ENCODE measurements at regions not wholly inside any gene's neighbourhood (a gene's known extent, or its start where the extent isn't known, plus 50 kb on each side); places are given as distances from the start of the nearest gene placed in this dataset.
"Not testable (repeated sequence)": the region's sequence is repeated elsewhere in the genome, so short reads cannot be mapped to it uniquely, and the experiment has no call there.

- no peak for DNase-seq
Observed at GRCh38 chr10:4429571-4429970, 396.4 kb upstream of the AKR1E2 start.

- DNase-seq, result no peak
Observed at GRCh38 chr10:4427532-4427931, 398.5 kb upstream of the AKR1E2 start.

GRCh38 chr10:4426866-4427265 lies 399.1 kb upstream of the AKR1E2 start:
- DNase-seq, result no peak

GRCh38 chr10:4409319-4409718 lies 416.7 kb upstream of the AKR1E2 start:
- DNase-seq, result no peak

- no peak for DNase-seq
Observed at GRCh38 chr10:4407783-4408182, 418.2 kb upstream of the AKR1E2 start.

- no peak for DNase-seq
Observed at GRCh38 chr10:4405828-4406227, 420.2 kb upstream of the AKR1E2 start.

GRCh38 chr10:4403638-4404252 lies 422.3 kb upstream of the AKR1E2 start:
- DNase-seq, result no peak

GRCh38 chr10:4401080-4401479 lies 424.9 kb upstream of the AKR1E2 start:
- not testable (repeated sequence) for DNase-seq

GRCh38 chr10:4399556-4399955 lies 426.5 kb upstream of the AKR1E2 start:
- no peak for DNase-seq

- DNase-seq, result no peak
Observed at GRCh38 chr10:4398602-4399001, 427.4 kb upstream of the AKR1E2 start.

GRCh38 chr10:4397337-4397736 lies 428.7 kb upstream of the AKR1E2 start:
- no peak for DNase-seq

- DNase-seq, result no peak
Observed at GRCh38 chr10:4396401-4397283, 429.4 kb upstream of the AKR1E2 start.

GRCh38 chr10:4395731-4396130 lies 430.3 kb upstream of the AKR1E2 start:
- no peak for DNase-seq

- not testable (repeated sequence) for DNase-seq
Observed at GRCh38 chr10:4394455-4394854, 431.6 kb upstream of the AKR1E2 start.

GRCh38 chr10:4391683-4392082 lies 434.3 kb upstream of the AKR1E2 start:
- DNase-seq, result no peak

GRCh38 chr10:4390219-4390618 lies 435.8 kb upstream of the AKR1E2 start:
- DNase-seq, result no peak

GRCh38 chr10:4385231-4385870 lies 440.7 kb upstream of the AKR1E2 start:
- DNase-seq, result no peak

GRCh38 chr10:4384245-4384644 lies 441.8 kb upstream of the AKR1E2 start:
- DNase-seq, result no peak

- no peak for DNase-seq
Observed at GRCh38 chr10:4383651-4384098, 442.3 kb upstream of the AKR1E2 start.

- no peak for DNase-seq
Observed at GRCh38 chr10:4382811-4383210, 443.2 kb upstream of the AKR1E2 start.

GRCh38 chr10:4373612-4374011 lies 452.4 kb upstream of the AKR1E2 start:
- no peak for DNase-seq

- DNase-seq, result no peak
Observed at GRCh38 chr10:4373098-4373497, 452.9 kb upstream of the AKR1E2 start.

- DNase-seq, result no peak
Observed at GRCh38 chr10:4372601-4373000, 453.4 kb upstream of the AKR1E2 start.

Data from activated CD4-positive, alpha-beta T cell treated with anti-CD3 and anti-CD28 coated beads for 1 hour (primary cell).